IPS-NIHi7 (cell line): ENCODE measurements at regions not wholly inside any gene's neighbourhood (a gene's known extent, or its start where the extent isn't known, plus 50 kb on each side); places are given as distances from the start of the nearest gene placed in this dataset.
A peak's percentile ranks its signal among the peaks of the same experiment; 100 is the strongest.

ENCODE experiments used
- DNase-seq: peaks from one replicate; pipeline ENCODE4 v3.0.0; 2012; ENCODE audit warnings: mixed read lengths; ENCODE audit errors: extremely low spot score

DNA sequence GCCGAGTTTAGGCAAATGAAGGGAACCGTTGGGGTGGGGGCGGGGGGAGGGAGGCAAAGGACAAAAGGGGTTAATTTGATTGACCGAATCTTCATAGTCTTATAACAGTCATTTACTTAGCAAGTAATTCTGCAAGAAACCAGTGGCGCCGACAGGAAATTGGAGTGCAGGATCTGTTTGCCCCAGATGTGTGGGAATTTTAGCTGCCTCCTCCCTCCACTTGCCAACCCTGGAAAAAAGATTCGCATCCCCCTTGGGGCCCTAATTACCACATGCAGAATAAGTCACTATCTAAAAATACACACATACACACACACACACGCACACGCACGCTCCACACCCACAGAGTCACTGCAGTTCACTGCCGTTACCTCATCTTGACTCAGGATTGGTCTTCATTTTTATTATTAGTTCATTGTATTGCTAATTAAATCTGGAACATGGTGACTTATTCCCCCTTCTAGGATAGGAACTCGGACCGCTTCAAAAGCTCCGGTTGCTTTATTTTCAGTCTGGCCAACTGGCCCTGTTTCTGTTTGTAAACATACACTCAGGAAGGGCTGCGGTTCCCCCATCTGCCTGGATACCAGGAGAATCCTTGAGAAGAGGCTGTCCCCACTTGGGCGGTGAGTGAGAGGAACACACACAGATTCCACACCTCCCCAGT, 241.6 kb upstream of the SALL1 start:
- DNase-seq, result peak; percentile 37

GRCh38 chr16:51391798-51392511, 240.9 kb upstream of the SALL1 start:
- peak; percentile 67 for DNase-seq

DNA sequence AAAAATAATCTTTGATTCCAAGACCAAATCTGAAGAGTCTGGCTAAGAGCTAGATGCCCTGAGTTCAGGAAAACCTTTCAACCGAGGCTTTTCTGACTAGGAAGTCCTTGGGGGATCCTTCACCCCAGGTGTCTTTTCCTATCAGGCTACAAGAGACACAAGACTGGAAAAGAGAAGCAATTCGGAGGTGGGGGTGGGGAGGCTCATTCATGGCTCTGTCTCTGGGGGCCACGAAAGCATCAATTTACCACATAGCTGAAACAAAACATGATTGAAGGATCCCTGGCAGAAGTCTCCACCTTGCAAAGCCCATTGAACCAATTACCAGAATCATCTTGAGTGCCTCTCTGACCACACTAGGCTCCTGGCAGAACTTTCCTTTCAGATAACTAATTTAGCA, 239.8 kb upstream of the SALL1 start:
- DNase-seq, result no peak

DNA sequence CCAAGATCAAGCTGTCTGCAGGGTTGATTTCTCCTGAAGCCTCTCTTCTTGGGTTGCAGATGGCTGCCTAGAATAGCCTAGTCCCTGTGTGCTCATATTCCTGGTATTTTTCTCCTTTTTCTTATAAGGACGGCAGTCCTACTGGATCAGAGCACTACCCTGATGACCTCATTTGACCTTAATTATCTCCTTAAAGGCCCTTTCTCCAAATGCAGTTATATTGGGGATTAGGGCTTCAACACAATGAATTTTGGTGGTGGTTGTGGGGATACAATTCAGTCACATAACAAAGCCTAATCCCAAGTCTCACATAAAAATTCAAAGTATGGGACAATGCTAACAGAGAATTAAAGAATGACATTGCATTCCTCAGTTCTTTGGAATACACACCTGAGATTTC, 238.8 kb upstream of the SALL1 start:
- DNase-seq, result no peak

DNA sequence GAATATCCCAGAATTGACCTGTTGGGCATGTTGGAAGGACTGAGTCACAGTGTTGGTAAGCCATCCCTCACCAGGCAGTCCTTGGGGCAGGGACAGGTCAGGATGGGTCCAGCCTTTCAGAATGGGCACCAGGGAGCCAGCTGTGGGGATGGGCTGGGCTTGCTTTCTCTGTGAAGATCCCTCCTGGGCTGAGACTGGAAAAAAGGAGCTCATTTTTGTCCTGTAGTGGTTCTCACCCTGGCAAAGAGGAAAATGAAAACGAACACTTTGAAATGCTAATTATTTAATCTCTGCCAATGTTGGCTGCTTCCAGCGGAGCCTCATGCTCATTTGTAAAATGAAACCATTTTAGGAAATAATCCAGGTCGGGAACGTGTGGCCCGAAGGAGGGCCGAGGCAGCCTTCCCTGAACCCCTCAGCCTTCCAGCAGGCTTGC, 237.5 kb upstream of the SALL1 start:
- DNase-seq, result no peak

DNA sequence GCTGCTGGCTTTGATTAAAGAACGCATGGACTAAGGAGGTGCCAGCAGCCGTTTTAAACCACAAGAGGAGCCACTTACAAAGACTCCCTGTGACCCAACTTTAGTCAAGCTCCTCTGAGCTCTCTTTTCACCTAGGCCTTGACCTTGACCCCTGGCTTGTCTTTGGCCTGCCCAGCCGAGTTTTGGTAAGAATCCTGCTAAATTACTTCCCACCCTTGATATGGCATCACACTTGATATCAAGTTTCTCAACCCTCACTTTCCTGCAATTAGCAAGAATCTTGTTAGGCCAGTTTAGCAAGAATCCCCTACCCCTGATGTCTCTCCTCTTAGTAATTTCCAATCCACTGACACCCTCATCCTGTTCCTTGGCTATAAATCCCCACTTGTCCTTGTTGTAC, 232.8 kb upstream of the SALL1 start:
- DNase-seq, result no peak

DNA sequence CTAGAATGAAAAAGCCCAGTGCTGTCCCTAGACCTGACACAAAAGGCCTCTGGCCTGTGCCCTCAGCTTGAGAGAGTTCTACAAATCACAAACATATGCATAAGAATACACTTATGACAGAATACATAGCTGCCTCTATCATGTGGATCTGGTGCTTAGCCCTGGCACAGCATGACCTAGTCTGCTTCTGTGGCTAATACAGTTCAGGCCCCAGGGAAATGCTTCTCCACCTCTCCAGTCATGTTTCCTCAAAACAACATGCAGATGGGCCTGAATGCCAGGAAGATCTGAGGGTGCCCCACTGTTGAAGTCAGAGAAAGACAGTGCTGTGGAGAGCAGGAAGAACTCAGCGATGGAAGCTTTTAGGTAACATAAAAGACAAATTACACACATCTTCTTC, 231.9 kb upstream of the SALL1 start:
- DNase-seq, result no peak

DNA sequence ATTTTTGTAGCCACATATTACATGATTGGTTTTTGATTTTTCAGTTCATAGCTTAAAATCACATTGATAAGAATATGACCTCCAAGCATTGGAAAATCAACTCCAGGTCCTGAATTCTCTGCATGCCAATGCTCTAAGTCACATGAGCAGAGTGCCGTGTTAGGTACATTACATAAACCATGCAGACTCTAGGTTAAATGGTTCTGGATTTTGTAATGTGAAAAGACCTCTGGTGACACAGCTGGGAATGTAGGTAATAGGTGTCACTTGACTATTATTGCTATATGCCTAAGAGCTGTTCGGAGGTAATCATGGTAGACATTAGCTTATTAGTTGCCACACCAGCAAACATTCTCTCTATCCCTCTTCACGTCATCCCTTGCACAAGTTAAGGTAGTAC, 231.1 kb upstream of the SALL1 start:
- DNase-seq, result no peak

DNA sequence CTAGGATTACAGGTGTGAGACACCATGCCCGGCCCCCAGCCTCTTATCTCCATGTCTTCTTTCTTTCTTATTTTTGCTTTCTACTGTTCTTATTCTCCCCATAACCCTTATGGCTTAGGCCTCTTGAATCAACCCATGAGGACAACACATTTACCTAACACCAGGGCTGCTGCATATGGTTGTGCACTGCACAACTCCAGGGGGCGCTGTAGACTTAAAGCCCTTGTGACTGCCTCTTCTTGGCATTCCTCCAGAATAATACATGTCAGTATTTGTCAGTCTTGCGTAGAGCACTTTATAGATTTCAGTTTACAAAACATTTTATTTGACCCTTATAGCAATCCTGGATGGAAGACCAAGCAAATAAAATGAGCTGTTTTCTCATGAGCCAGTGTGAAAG, 225.0 kb upstream of the SALL1 start:
- DNase-seq, result no peak

DNA sequence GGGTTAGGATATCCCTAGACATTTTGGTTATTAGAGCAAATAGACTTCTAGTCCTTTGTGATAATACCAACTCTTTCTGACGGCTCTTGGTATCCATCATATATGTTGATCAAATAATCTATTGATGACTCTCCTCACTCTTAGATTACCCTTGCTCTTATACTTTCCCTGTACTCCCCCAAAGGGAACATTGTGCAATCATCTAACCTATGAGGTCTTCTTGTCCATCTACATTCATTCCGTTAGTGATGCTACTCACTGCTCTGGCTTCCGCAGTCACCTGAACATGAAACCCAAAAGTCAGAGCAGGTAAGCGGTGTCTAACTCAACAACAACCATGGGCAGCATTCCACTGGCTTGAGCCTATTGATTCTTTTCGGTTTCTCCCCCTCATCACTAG, 223.7 kb upstream of the SALL1 start:
- DNase-seq, result no peak

- no peak for DNase-seq
Measured at GRCh38 chr16:51374346-51374745, 223.3 kb upstream of the SALL1 start.

GRCh38 chr16:51365715-51366114, 214.6 kb upstream of the SALL1 start:
- DNase-seq, result no peak

GRCh38 chr16:51359141-51359955, 208.3 kb upstream of the SALL1 start:
- peak; percentile 46 for DNase-seq

- DNase-seq, result no peak
Measured at GRCh38 chr16:51357839-51358238, 206.8 kb upstream of the SALL1 start.

- DNase-seq, result no peak
Measured at GRCh38 chr16:51355875-51356274, 204.8 kb upstream of the SALL1 start.

DNA sequence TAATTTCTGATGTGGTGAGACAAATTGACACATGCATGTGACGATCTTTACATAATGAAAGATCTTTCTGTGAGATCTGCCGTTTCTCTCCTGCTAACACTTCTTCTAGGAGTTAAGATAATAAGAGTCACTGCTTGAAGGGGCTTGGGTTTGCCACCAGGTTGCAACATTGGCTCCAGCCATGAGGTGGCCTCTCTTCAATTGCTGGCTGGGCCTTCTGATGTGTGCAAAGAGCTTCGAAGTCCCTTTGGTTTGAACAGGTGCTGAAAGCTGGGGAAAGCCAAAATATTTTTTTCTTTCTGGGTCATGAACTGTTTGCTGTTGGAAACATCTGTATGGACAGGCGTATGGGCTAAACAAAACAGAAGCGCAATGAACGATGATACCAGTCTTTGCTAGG, 204.1 kb upstream of the SALL1 start:
- peak; percentile 39 for DNase-seq

DNA sequence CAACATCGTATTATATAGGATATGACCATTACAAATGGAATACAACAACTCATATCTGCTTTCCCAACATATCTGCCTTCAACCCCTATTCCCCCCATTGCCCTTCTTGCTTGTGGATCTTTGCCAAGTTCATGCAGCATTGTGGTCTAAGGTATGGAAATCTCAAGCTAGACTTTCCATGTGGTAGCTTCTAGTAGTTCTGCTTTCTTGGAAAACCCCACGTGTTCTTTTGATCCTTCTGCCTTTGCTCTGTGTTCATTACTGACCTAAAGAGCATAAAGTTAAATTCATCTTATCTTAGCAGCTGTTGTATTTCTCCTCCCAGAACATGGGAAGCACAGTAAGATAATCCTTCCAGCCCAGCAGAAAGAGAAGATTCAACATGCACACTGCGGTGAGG, 202.0 kb upstream of the SALL1 start:
- no peak for DNase-seq

GRCh38 chr16:51349626-51350025, 198.6 kb upstream of the SALL1 start:
- no peak for DNase-seq

DNA sequence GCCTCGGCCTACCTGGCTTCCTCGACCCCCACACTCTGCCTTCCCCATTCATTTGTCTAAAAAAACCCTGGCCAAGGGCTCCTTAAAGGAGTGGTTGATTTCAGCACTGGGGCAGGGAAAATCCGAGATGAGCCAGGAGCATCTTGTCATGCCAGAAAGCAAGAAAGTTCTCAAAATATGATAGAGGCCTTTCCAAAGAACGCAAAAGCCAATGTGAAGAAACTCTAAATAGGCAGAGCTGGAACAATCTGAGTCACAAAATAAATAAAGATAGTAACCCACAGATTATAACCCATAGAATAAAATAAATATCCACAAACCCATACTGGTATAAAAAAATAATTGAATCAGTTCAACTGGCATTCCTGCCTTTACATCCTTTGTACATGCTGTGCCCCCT, 192.3 kb upstream of the SALL1 start:
- no peak for DNase-seq

GRCh38 chr16:51341204-51341603, 190.1 kb upstream of the SALL1 start:
- no peak for DNase-seq

- DNase-seq, result peak; percentile 59
Measured at GRCh38 chr16:51337662-51338061, 186.6 kb upstream of the SALL1 start.

GRCh38 chr16:51328733-51329132, 177.7 kb upstream of the SALL1 start:
- no peak for DNase-seq

DNA sequence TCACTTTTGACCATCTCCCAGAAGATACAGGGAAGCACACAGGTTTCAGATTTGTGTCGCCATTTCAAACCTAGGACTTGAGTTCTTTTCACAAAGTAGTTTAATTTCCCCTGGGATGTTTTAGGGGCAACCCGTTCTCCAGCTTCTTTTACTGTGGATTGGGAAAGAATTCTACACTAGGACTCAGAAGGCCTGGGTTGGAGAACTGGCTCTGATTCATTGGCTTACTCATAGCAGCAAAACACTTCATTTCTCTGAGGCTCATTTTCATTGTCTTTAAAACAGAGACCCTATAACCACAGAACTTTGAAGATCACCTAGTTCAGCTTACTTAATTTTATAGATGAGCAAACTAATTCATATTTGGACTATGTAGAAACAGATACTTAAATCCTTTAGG, 175.9 kb upstream of the SALL1 start:
- DNase-seq, result no peak
